CD4-positive, alpha-beta T cell treated with Interleukin-17A for 1 hour (primary cell): ENCODE measurements at regions not wholly inside any gene's neighbourhood (a gene's known extent, or its start where the extent isn't known, plus 50 kb on each side); places are given as distances from the start of the nearest gene placed in this dataset.

Experiments used
- DNase-seq: peaks from one replicate; pipeline ENCODE4 v3.0.0-alpha.2; 2020

GRCh38 chr3:31232055-31233025 is 300.4 kb upstream of the STT3B start:
- no peak for DNase-seq

GRCh38 chr3:31234145-31234544 is 298.6 kb upstream of the STT3B start:
- no peak for DNase-seq

- DNase-seq: no peak
These were observed 297.5 kb upstream of the STT3B start for GRCh38 chr3:31235062-31235700.

- no peak for DNase-seq
These were observed 294.8 kb upstream of the STT3B start for GRCh38 chr3:31237887-31238286.

- DNase-seq: no peak
These were observed 292.7 kb upstream of the STT3B start for GRCh38 chr3:31240013-31240412.

- no peak for DNase-seq
These were observed 292.3 kb upstream of the STT3B start for GRCh38 chr3:31240466-31240865.

- DNase-seq: no peak
These were observed 291.9 kb upstream of the STT3B start for GRCh38 chr3:31240874-31241273.

- no peak for DNase-seq
These were observed 291.2 kb upstream of the STT3B start for GRCh38 chr3:31241533-31241932.

GRCh38 chr3:31242026-31242960 is 290.4 kb upstream of the STT3B start:
- DNase-seq: no peak

- no peak for DNase-seq
These were observed 287.6 kb upstream of the STT3B start for GRCh38 chr3:31244929-31245817.

- DNase-seq: no peak
These were observed 286.2 kb upstream of the STT3B start for GRCh38 chr3:31246293-31247062.

- no peak for DNase-seq
These were observed 285.7 kb upstream of the STT3B start for GRCh38 chr3:31247063-31247447.

- no peak for DNase-seq
These were observed 284.7 kb upstream of the STT3B start for GRCh38 chr3:31247850-31248562.

GRCh38 chr3:31248563-31248992 is 284.1 kb upstream of the STT3B start:
- no peak for DNase-seq

GRCh38 chr3:31249545-31249944 is 283.2 kb upstream of the STT3B start:
- no peak for DNase-seq

- no peak for DNase-seq
These were observed 282.5 kb upstream of the STT3B start for GRCh38 chr3:31250116-31250777.

GRCh38 chr3:31251083-31251482 is 281.6 kb upstream of the STT3B start:
- no peak for DNase-seq

- DNase-seq: no peak
These were observed 280.2 kb upstream of the STT3B start for GRCh38 chr3:31252216-31253185.

- DNase-seq: no peak
These were observed 278.9 kb upstream of the STT3B start for GRCh38 chr3:31253782-31254181.
